ENCODE measurements at regions not wholly inside any gene's neighbourhood (a gene's known extent, or its start where the extent isn't known, plus 50 kb on each side); places are given as distances from the start of the nearest gene placed in this dataset.

DNA sequence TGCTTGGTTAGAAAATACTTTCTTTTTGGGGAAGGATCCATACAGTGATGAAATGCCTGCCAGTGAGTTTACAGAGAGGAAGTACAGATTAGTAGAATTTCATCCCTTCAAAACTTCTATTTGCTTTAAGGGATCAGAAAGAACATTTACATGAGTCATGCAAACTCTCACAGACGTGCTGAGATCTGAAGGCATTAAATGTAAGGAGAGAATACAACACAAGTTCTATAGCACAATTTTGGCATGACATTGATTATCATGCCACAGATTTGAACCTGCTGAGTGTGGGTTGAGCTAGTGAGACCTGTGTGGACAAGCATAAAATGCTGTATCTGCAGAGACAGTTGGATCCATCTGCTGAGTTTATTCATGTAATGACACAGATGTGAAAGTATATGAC lies 613.6 kb upstream of the SEMA6A start:
- TF ChIP-seq, protein P1, sequence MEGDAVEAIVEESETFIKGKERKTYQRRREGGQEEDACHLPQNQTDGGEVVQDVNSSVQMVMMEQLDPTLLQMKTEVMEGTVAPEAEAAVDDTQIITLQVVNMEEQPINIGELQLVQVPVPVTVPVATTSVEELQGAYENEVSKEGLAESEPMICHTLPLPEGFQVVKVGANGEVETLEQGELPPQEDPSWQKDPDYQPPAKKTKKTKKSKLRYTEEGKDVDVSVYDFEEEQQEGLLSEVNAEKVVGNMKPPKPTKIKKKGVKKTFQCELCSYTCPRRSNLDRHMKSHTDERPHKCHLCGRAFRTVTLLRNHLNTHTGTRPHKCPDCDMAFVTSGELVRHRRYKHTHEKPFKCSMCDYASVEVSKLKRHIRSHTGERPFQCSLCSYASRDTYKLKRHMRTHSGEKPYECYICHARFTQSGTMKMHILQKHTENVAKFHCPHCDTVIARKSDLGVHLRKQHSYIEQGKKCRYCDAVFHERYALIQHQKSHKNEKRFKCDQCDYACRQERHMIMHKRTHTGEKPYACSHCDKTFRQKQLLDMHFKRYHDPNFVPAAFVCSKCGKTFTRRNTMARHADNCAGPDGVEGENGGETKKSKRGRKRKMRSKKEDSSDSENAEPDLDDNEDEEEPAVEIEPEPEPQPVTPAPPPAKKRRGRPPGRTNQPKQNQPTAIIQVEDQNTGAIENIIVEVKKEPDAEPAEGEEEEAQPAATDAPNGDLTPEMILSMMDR (IDR thresholded peaks at IDR 0.05; ENCODE audit: extremely low read depth in 1 of 2, insufficient read depth in 1 of 2, low read depth in 1 of 2, low read length in 2 of 2): no peak
- TF ChIP-seq GATA2 (IDR thresholded peaks at IDR 0.05; ENCODE audit: insufficient read depth, insufficient read length, low read depth, low read length): no peak
- no peak for TF ChIP-seq EZH2 (IDR thresholded peaks at IDR 0.05; ENCODE audit: borderline replicate concordance, low read depth, low read length, severe bottlenecking)
- TF ChIP-seq POLR2AphosphoS5 (IDR thresholded peaks at IDR 0.05; ENCODE audit: insufficient read depth, low read depth, low read length): no peak
- no peak for TF ChIP-seq FOS (IDR thresholded peaks at IDR 0.05; ENCODE audit: borderline replicate concordance, insufficient read depth, low read length)
- no peak for TF ChIP-seq POLR2A (IDR thresholded peaks at IDR 0.05; ENCODE audit: low read depth, low read length)
- TF ChIP-seq, protein P2, sequence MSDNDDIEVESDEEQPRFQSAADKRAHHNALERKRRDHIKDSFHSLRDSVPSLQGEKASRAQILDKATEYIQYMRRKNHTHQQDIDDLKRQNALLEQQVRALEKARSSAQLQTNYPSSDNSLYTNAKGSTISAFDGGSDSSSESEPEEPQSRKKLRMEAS (IDR thresholded peaks at IDR 0.05; ENCODE audit: insufficient read depth, insufficient read length): no peak
